ENCODE measurements at regions not wholly inside any gene's neighbourhood (a gene's known extent, or its start where the extent isn't known, plus 50 kb on each side); places are given as distances from the start of the nearest gene placed in this dataset.

- TF ChIP-seq EZH2phosphoT487 (IDR thresholded peaks at IDR 0.05; ENCODE audit: borderline replicate concordance) = no peak
- TF ChIP-seq, protein P1, sequence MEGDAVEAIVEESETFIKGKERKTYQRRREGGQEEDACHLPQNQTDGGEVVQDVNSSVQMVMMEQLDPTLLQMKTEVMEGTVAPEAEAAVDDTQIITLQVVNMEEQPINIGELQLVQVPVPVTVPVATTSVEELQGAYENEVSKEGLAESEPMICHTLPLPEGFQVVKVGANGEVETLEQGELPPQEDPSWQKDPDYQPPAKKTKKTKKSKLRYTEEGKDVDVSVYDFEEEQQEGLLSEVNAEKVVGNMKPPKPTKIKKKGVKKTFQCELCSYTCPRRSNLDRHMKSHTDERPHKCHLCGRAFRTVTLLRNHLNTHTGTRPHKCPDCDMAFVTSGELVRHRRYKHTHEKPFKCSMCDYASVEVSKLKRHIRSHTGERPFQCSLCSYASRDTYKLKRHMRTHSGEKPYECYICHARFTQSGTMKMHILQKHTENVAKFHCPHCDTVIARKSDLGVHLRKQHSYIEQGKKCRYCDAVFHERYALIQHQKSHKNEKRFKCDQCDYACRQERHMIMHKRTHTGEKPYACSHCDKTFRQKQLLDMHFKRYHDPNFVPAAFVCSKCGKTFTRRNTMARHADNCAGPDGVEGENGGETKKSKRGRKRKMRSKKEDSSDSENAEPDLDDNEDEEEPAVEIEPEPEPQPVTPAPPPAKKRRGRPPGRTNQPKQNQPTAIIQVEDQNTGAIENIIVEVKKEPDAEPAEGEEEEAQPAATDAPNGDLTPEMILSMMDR (conservative IDR thresholded peaks at IDR 0.05; ENCODE audit: low read length) = no peak
- no peak overlapping the region for H2AFZ ChIP-seq (ENCODE audit: low read length)
Observed at GRCh38 chr6:62976566-62976965, 234.7 kb upstream of the FKBP1C start.

GRCh38 chr6:62978920-62979319 is 232.3 kb upstream of the FKBP1C start:
- no peak overlapping the region for H3K4me2 ChIP-seq (ENCODE audit: low read depth, low read length, poor library complexity, severe bottlenecking)
- H2AFZ ChIP-seq (ENCODE audit: low read length) = no peak overlapping the region
- no peaks in the 10 kb centered on the region for H3K9me2 ChIP-seq (replicated peaks; ENCODE audit: low read depth, low read length)
- H3K4me1 ChIP-seq (ENCODE audit: insufficient read depth, low read length, poor library complexity, severe bottlenecking) = no peaks in the 10 kb centered on the region
- TF ChIP-seq, protein P1 (conservative IDR thresholded peaks at IDR 0.05; ENCODE audit: low read length) = no peak
- no peak for TF ChIP-seq EZH2phosphoT487 (IDR thresholded peaks at IDR 0.05; ENCODE audit: borderline replicate concordance)
- no peak overlapping the region for H3K4me3 ChIP-seq (ENCODE audit: low read length, poor library complexity, severe bottlenecking)
- no peaks in the 10 kb centered on the region for H4K20me1 ChIP-seq (ENCODE audit: insufficient read depth, low read length, poor library complexity, severe bottlenecking)
- no peaks in the 10 kb centered on the region for H3K79me2 ChIP-seq (ENCODE audit: insufficient read depth, low read length)
- no peaks in the 10 kb centered on the region for H3K27me3 ChIP-seq (ENCODE audit: insufficient read depth, low read length, poor library complexity, severe bottlenecking)
- no peaks in the 10 kb centered on the region for H3K9me3 ChIP-seq (ENCODE audit: insufficient read depth, low read depth, low read length)
- H3K36me3 ChIP-seq (ENCODE audit: insufficient read depth, low read length) = no peaks in the 10 kb centered on the region
- no peak overlapping the region for H3K9ac ChIP-seq (ENCODE audit: low read depth, low read length, poor library complexity, severe bottlenecking)
- H3F3A ChIP-seq (ENCODE audit: low read depth) = no peaks in the 10 kb centered on the region

More at GRCh38 chr6:62976566-62976965, 234.7 kb upstream of the FKBP1C start:
- Histone ChIP-seq H3K79me2 (ENCODE audit: insufficient read depth, low read length) (no peaks in the 10 kb centered on the region), H3K4me2 (ENCODE audit: low read depth, low read length, poor library complexity, severe bottlenecking) (no peak overlapping the region), H3K9me3 (ENCODE audit: insufficient read depth, low read depth, low read length) (no peaks in the 10 kb centered on the region), H3K4me3 (ENCODE audit: low read length, poor library complexity, severe bottlenecking) (no peak overlapping the region), H3K9ac (ENCODE audit: low read depth, low read length, poor library complexity, severe bottlenecking) (no peak overlapping the region), H4K20me1 (ENCODE audit: insufficient read depth, low read length, poor library complexity, severe bottlenecking) (no peaks in the 10 kb centered on the region), H3K27me3 (ENCODE audit: insufficient read depth, low read length, poor library complexity, severe bottlenecking) (no peaks in the 10 kb centered on the region), H3K9me2 (replicated peaks; ENCODE audit: low read depth, low read length) (no peaks in the 10 kb centered on the region), H3K36me3 (ENCODE audit: insufficient read depth, low read length) (no peaks in the 10 kb centered on the region), H3K4me1 (ENCODE audit: insufficient read depth, low read length, poor library complexity, severe bottlenecking) (no peaks in the 10 kb centered on the region), H3F3A (ENCODE audit: low read depth) (no peaks in the 10 kb centered on the region)

- H3K79me2 ChIP-seq (ENCODE audit: insufficient read depth, low read length) = no peaks in the 10 kb centered on the region
- no peak overlapping the region for H2AFZ ChIP-seq (ENCODE audit: low read length)
Observed at GRCh38 chr6:62980093-62980492, 231.2 kb upstream of the FKBP1C start.

More at GRCh38 chr6:62980093-62980492, 231.2 kb upstream of the FKBP1C start:
- Histone ChIP-seq H3K9ac (ENCODE audit: low read depth, low read length, poor library complexity, severe bottlenecking) (no peak overlapping the region), H3K27me3 (ENCODE audit: insufficient read depth, low read length, poor library complexity, severe bottlenecking) (no peaks in the 10 kb centered on the region), H4K20me1 (ENCODE audit: insufficient read depth, low read length, poor library complexity, severe bottlenecking) (no peaks in the 10 kb centered on the region), H3K4me2 (ENCODE audit: low read depth, low read length, poor library complexity, severe bottlenecking) (no peak overlapping the region), H3K9me2 (replicated peaks; ENCODE audit: low read depth, low read length) (no peaks in the 10 kb centered on the region), H3K36me3 (ENCODE audit: insufficient read depth, low read length) (no peaks in the 10 kb centered on the region), H3F3A (ENCODE audit: low read depth) (no peaks in the 10 kb centered on the region), H3K4me1 (ENCODE audit: insufficient read depth, low read length, poor library complexity, severe bottlenecking) (no peaks in the 10 kb centered on the region), H3K9me3 (ENCODE audit: insufficient read depth, low read depth, low read length) (no peaks in the 10 kb centered on the region), H3K4me3 (ENCODE audit: low read length, poor library complexity, severe bottlenecking) (no peak overlapping the region)
- TF ChIP-seq, protein P1 (conservative IDR thresholded peaks at IDR 0.05; ENCODE audit: low read length) = no peak
- TF ChIP-seq EZH2phosphoT487 (IDR thresholded peaks at IDR 0.05; ENCODE audit: borderline replicate concordance) = no peak
